ENCODE measurements at regions not wholly inside any gene's neighbourhood (a gene's known extent, or its start where the extent isn't known, plus 50 kb on each side); places are given as distances from the start of the nearest gene placed in this dataset.

- no peak overlapping the region for H3K4me3 ChIP-seq (ENCODE audit: low read depth, low read length, poor library complexity, severe bottlenecking)
- BruUV-seq (replicated peaks), result no TSS peak
- ChIA-PET CTCF (no interaction called here), POLR2A (ENCODE audit: low non-redundant PET) (no interaction called here)
- intact Hi-C loops (cut with micrococcal nuclease; ENCODE audit: unreplicated experiment), result loop anchor here (10.0 kb wide), 1 partner anchor 161 kb away; no protein-coding TSS in a partner anchor
- H3K4me1 ChIP-seq (ENCODE audit: insufficient read depth, low read length, poor library complexity, severe bottlenecking), result no peaks in the 10 kb centered on the region
- peaks cover 9% of the 10 kb centered on the region for H3K27me3 ChIP-seq (replicated peaks; ENCODE audit: insufficient read depth, low read depth, low read length, poor library complexity)
- H3K36me3 ChIP-seq (ENCODE audit: insufficient read depth, low read length, poor library complexity, severe bottlenecking), result no peaks in the 10 kb centered on the region
- TF ChIP-seq CTCF (conservative IDR thresholded peaks at IDR 0.05; ENCODE audit: low read depth, low read length) (no peak), EZH2 (IDR thresholded peaks at IDR 0.05; ENCODE audit: borderline replicate concordance, low read depth, low read length, poor library complexity, severe bottlenecking) (no peak)
- no peak for DNase-seq (ENCODE audit: low spot score)
- H3K27ac ChIP-seq (ENCODE audit: low read depth, low read length, poor library complexity, severe bottlenecking), result no peak overlapping the region
- no peaks in the 10 kb centered on the region for H3K9me3 ChIP-seq (ENCODE audit: low read depth, low read length, poor library complexity, severe bottlenecking)
Measured at GRCh38 chr5:148953711-148954110, 109.2 kb downstream of the SH3TC2 start.

Data from A673 (cell line).